ENCODE measurements at regions not wholly inside any gene's neighbourhood (a gene's known extent, or its start where the extent isn't known, plus 50 kb on each side); places are given as distances from the start of the nearest gene placed in this dataset.

- no peak for DNase-seq (ENCODE audit: low read depth in 1 of 2, low spot score in 1 of 2)
Measured at GRCh38 chrX:10047133-10047532, 80.0 kb downstream of the CLDN34 start.

- DNase-seq (ENCODE audit: low read depth in 1 of 2, low spot score in 1 of 2), result no peak
Measured at GRCh38 chrX:10047631-10048030, 80.5 kb downstream of the CLDN34 start.

- no peak for DNase-seq (ENCODE audit: low read depth in 1 of 2, low spot score in 1 of 2)
Measured at GRCh38 chrX:10048076-10048475, 80.9 kb downstream of the CLDN34 start.

GRCh38 chrX:10048707-10049106, 81.5 kb downstream of the CLDN34 start:
- DNase-seq (ENCODE audit: low read depth in 1 of 2, low spot score in 1 of 2), result no peak

GRCh38 chrX:10049236-10049635, 82.1 kb downstream of the CLDN34 start:
- DNase-seq (ENCODE audit: low read depth in 1 of 2, low spot score in 1 of 2), result no peak

- DNase-seq (ENCODE audit: low read depth in 1 of 2, low spot score in 1 of 2), result no peak
Measured at GRCh38 chrX:10050481-10050880, 83.3 kb downstream of the CLDN34 start.

GRCh38 chrX:10051866-10052480, 84.8 kb downstream of the CLDN34 start:
- DNase-seq (ENCODE audit: low read depth in 1 of 2, low spot score in 1 of 2), result no peak

GRCh38 chrX:10052906-10053625, 85.9 kb downstream of the CLDN34 start:
- DNase-seq (ENCODE audit: low read depth in 1 of 2, low spot score in 1 of 2), result no peak

- no peak for DNase-seq (ENCODE audit: low read depth in 1 of 2, low spot score in 1 of 2)
Measured at GRCh38 chrX:10054396-10054795, 87.2 kb downstream of the CLDN34 start.

GRCh38 chrX:10055430-10055829, 88.3 kb downstream of the CLDN34 start:
- DNase-seq (ENCODE audit: low read depth in 1 of 2, low spot score in 1 of 2), result no peak

- DNase-seq (ENCODE audit: low read depth in 1 of 2, low spot score in 1 of 2), result no peak
Measured at GRCh38 chrX:10062352-10062751, 94.4 kb upstream of the CLCN4 start.

- DNase-seq (ENCODE audit: low read depth in 1 of 2, low spot score in 1 of 2), result no peak
Measured at GRCh38 chrX:10062980-10063379, 93.8 kb upstream of the CLCN4 start.

GRCh38 chrX:10064736-10065135, 92.0 kb upstream of the CLCN4 start:
- no peak for DNase-seq (ENCODE audit: low read depth in 1 of 2, low spot score in 1 of 2)

GRCh38 chrX:10070714-10071436, 85.9 kb upstream of the CLCN4 start:
- no peak for DNase-seq (ENCODE audit: low read depth in 1 of 2, low spot score in 1 of 2)

GRCh38 chrX:10071451-10072144, 85.2 kb upstream of the CLCN4 start:
- DNase-seq (ENCODE audit: low read depth in 1 of 2, low spot score in 1 of 2), result no peak

GRCh38 chrX:10072786-10073568, 83.8 kb upstream of the CLCN4 start:
- DNase-seq (ENCODE audit: low read depth in 1 of 2, low spot score in 1 of 2), result no peak

GRCh38 chrX:10073671-10074070, 83.1 kb upstream of the CLCN4 start:
- no peak for DNase-seq (ENCODE audit: low read depth in 1 of 2, low spot score in 1 of 2)

GRCh38 chrX:10074241-10074941, 82.4 kb upstream of the CLCN4 start:
- no peak for DNase-seq (ENCODE audit: low read depth in 1 of 2, low spot score in 1 of 2)

- no peak for DNase-seq (ENCODE audit: low read depth in 1 of 2, low spot score in 1 of 2)
Measured at GRCh38 chrX:10076765-10077164, 80.0 kb upstream of the CLCN4 start.

- DNase-seq (ENCODE audit: low read depth in 1 of 2, low spot score in 1 of 2), result no peak
Measured at GRCh38 chrX:10077425-10078188, 79.2 kb upstream of the CLCN4 start.

Data from activated T-helper 1 cell treated with anti-CD3 and anti-CD28 coated beads, Interleukin-2, amount 50 U/mL, for 16 hours (primary cell).